GM23338 (cell line): ENCODE measurements at regions not wholly inside any gene's neighbourhood (a gene's known extent, or its start where the extent isn't known, plus 50 kb on each side); places are given as distances from the start of the nearest gene placed in this dataset.

ENCODE experiments used
- ATAC-seq: fragments of 200-7000 bp; cut with Tn5 transposase; 3 replicates; pipeline ENCODE4 v1.9.1; 2020
- DNase-seq: peaks from one replicate; pipeline ENCODE4 v3.0.0-alpha.2; 2015; ENCODE audit warnings: low spot score
- H2AFZ ChIP-seq: fragments of 200-600 bp; sonication (generic); 2 replicates; pipeline ENCODE4 v1.8.0; 2016; ENCODE audit warnings: antibody characterized with exemption, mild to moderate bottlenecking, moderate library complexity
- H3F3A ChIP-seq: fragments of 200-600 bp; sonication (generic); replicated peaks from 2 replicates; pipeline ENCODE4 v1.8.0; 2017; ENCODE audit warnings: antibody characterized with exemption, mixed run types, low read depth
- H3K27ac ChIP-seq: fragments of 200-600 bp; sonication (generic); 2 replicates; pipeline ENCODE4 v1.6.1; 2016; ENCODE audit warnings: low read depth
- H3K27me3 ChIP-seq: fragments of 200-600 bp; sonication (generic); 2 replicates; pipeline ENCODE4 v1.8.0; 2016; ENCODE audit warnings: mild to moderate bottlenecking, mixed run types, moderate library complexity; ENCODE audit not compliant: insufficient read depth
- H3K36me3 ChIP-seq: fragments of 200-600 bp; sonication (generic); 2 replicates; pipeline ENCODE4 v1.8.0; 2016; ENCODE audit warnings: mild to moderate bottlenecking; ENCODE audit not compliant: insufficient read depth
- H3K4me1 ChIP-seq: fragments of 200-600 bp; sonication (generic); 2 replicates; pipeline ENCODE4 v1.8.0; 2016; ENCODE audit warnings: mild to moderate bottlenecking, moderate library complexity; ENCODE audit not compliant: insufficient read depth
- H3K4me2 ChIP-seq: fragments of 200-600 bp; sonication (generic); 2 replicates; pipeline ENCODE4 v1.7.1; 2017; ENCODE audit warnings: mixed run types
- H3K4me3 ChIP-seq: fragments of 200-600 bp; sonication (generic); 2 replicates; pipeline ENCODE4 v1.6.1; 2016; ENCODE audit warnings: mixed run types
- H3K79me2 ChIP-seq: fragments of 200-600 bp; sonication (generic); replicated peaks from 2 replicates; pipeline ENCODE4 v1.8.0; 2017; ENCODE audit warnings: mild to moderate bottlenecking; ENCODE audit not compliant: insufficient read depth
- H3K9me2 ChIP-seq: fragments of 200-600 bp; sonication (generic); 2 replicates; pipeline ENCODE4 v1.8.0; 2017; ENCODE audit not compliant: insufficient read depth
- H4K20me1 ChIP-seq: fragments of 200-600 bp; sonication (generic); replicated peaks from 2 replicates; pipeline ENCODE4 v1.8.0; 2017; ENCODE audit warnings: mild to moderate bottlenecking; ENCODE audit not compliant: insufficient read depth
- H3K27ac Mint-ChIP-seq: 2 replicates; pipeline ENCODE4 v1.8.0; 2020; ENCODE audit warnings: inconsistent platforms, mild to moderate bottlenecking, moderate library complexity, mixed read lengths
- H3K27me3 Mint-ChIP-seq: 3 replicates; pipeline ENCODE4 v1.8.0; 2022; ENCODE audit warnings: low read depth, mild to moderate bottlenecking, moderate library complexity, mixed read lengths, inconsistent platforms; ENCODE audit not compliant: insufficient read depth, poor library complexity
- H3K36me3 Mint-ChIP-seq: 3 replicates; pipeline ENCODE4 v1.8.0; 2021; ENCODE audit warnings: low read depth, mild to moderate bottlenecking, inconsistent platforms, moderate library complexity, mixed read lengths
- H3K4me1 Mint-ChIP-seq: 3 replicates; pipeline ENCODE4 v1.8.0; 2020; ENCODE audit warnings: mild to moderate bottlenecking, inconsistent platforms, mixed read lengths
- H3K4me3 Mint-ChIP-seq: 3 replicates; pipeline ENCODE4 v1.8.0; 2021; ENCODE audit warnings: moderate library complexity, mild to moderate bottlenecking, inconsistent platforms, mixed read lengths
- H3K9me3 Mint-ChIP-seq: 3 replicates; pipeline ENCODE4 v1.8.0; 2020; ENCODE audit warnings: moderate library complexity, mild to moderate bottlenecking, inconsistent platforms, mixed read lengths
- CREB1 ChIP-seq: fragments of 250-450 bp; sonication (Bioruptor Pico); IDR thresholded peaks from 2 replicates; pipeline ENCODE4 v1.5.0; 2020; ENCODE audit warnings: low read depth, mild to moderate bottlenecking, moderate library complexity
- CTCF ChIP-seq, 2 experiments: fragments of 200-600 bp in 1 of 2; sonication (generic) in 1 of 2; conservative IDR thresholded peaks; 2 replicates each; pipeline versions ENCODE4 v1.5.1 to v1.6.1; 2016 to 2017; ENCODE audit warnings: antibody characterized with exemption in 2 of 2, low read depth in 2 of 2, mild to moderate bottlenecking in 2 of 2, moderate library complexity in 1 of 2
- ETS1 ChIP-seq: IDR thresholded peaks from 2 replicates; pipeline ENCODE4 v1.6.1; 2016; ENCODE audit warnings: antibody characterized with exemption
- EZH2 ChIP-seq: fragments of 200-600 bp; sonication (generic); IDR thresholded peaks from one replicate; pipeline ENCODE4 v1.8.0; 2017; ENCODE audit warnings: antibody characterized with exemption, mild to moderate bottlenecking, low read depth; ENCODE audit not compliant: unreplicated experiment
- EZH2phosphoT487 ChIP-seq: fragments of 200-600 bp; sonication (generic); IDR thresholded peaks from one replicate; pipeline ENCODE4 v1.8.1; 2018; ENCODE audit warnings: antibody characterized with exemption; ENCODE audit not compliant: unreplicated experiment
- JUNB ChIP-seq: IDR thresholded peaks from one replicate; pipeline ENCODE4 v1.6.1; 2016; ENCODE audit warnings: antibody characterized with exemption; ENCODE audit not compliant: unreplicated experiment
- NANOG ChIP-seq: IDR thresholded peaks from 2 replicates; pipeline ENCODE4 v1.6.1; 2016; ENCODE audit warnings: antibody characterized with exemption, borderline replicate concordance
- POLR2AphosphoS5 ChIP-seq: IDR thresholded peaks from 2 replicates; pipeline ENCODE4 v1.6.1; 2016; ENCODE audit warnings: antibody characterized with exemption, low read depth
- REST ChIP-seq: IDR thresholded peaks from one replicate; pipeline ENCODE4 v1.6.1; 2018; ENCODE audit warnings: antibody characterized with exemption; ENCODE audit not compliant: unreplicated experiment
- STAT1 ChIP-seq: IDR thresholded peaks from one replicate; pipeline ENCODE4 v1.6.1; 2016; ENCODE audit warnings: antibody characterized with exemption; ENCODE audit not compliant: unreplicated experiment
- ZNF114 ChIP-seq: fragments of 250-450 bp; sonication (Bioruptor Pico); IDR thresholded peaks from 2 replicates; pipeline ENCODE4 v1.5.0; 2020; ENCODE audit warnings: mild to moderate bottlenecking, moderate library complexity
- ZNF331 ChIP-seq: fragments of 250-450 bp; sonication (Bioruptor Pico); IDR thresholded peaks from 2 replicates; pipeline ENCODE4 v1.5.0; 2020; ENCODE audit warnings: low read depth, mild to moderate bottlenecking, moderate library complexity
- ZNF462 ChIP-seq: fragments of 250-450 bp; sonication (Bioruptor Pico); IDR thresholded peaks from 2 replicates; pipeline ENCODE4 v1.5.0; 2020; ENCODE audit warnings: mild to moderate bottlenecking, moderate library complexity

GRCh38 chr12:115740586-115741155 is 536.8 kb downstream of the MED13L start:
- H3K27me3 Mint-ChIP-seq: no peaks in the 10 kb centered on the region
- no peak for ATAC-seq
- H3K36me3 Mint-ChIP-seq: no peaks in the 10 kb centered on the region
- Histone ChIP-seq H2AFZ (0 out of 2 replicates have a peak overlapping the region, but pooled peaks have one; percentile 4), H3K36me3 (no peaks in the 10 kb centered on the region), H3K4me2 (no peak overlapping the region), H3K9me2 (no peaks in the 10 kb centered on the region), H4K20me1 (no peaks in the 10 kb centered on the region), H3K4me1 (no peaks in the 10 kb centered on the region), H3K27ac (no peak overlapping the region), H3K4me3 (no peak overlapping the region), H3K79me2 (no peaks in the 10 kb centered on the region), H3F3A (no peaks in the 10 kb centered on the region), H3K27me3 (no peaks in the 10 kb centered on the region)
- no peak overlapping the region for H3K27ac Mint-ChIP-seq
- no peaks in the 10 kb centered on the region for H3K9me3 Mint-ChIP-seq
- TF ChIP-seq EZH2phosphoT487 (no peak), CTCF (conservative IDR thresholded peaks at IDR 0.05; ENCODE audit: low read depth in 2 of 2) (no peak), POLR2AphosphoS5 (no peak), ZNF114 (CRISPR knock-in tag) (no peak), REST (no peak), CREB1 (no peak), EZH2 (no peak), ETS1 (no peak), JUNB (no peak), ZNF462 (CRISPR knock-in tag) (no peak), NANOG (no peak), STAT1 (no peak), ZNF331 (CRISPR knock-in tag) (no peak)
- no peak for DNase-seq
- no peaks in the 10 kb centered on the region for H3K4me1 Mint-ChIP-seq
- no peak overlapping the region for H3K4me3 Mint-ChIP-seq
